H9 (cell line): ENCODE measurements at regions not wholly inside any gene's neighbourhood (a gene's known extent, or its start where the extent isn't known, plus 50 kb on each side); places are given as distances from the start of the nearest gene placed in this dataset.

Experiments
- DNase-seq: peaks from one replicate; pipeline ENCODE4 v3.0.0-alpha.2; 2017
- H2AFZ ChIP-seq: one replicate; pipeline ENCODE4 v1.6.1; 2013; ENCODE audit warnings: mild to moderate bottlenecking, low read length, control low read depth, moderate library complexity
- H2AK5ac ChIP-seq: 2 replicates; pipeline ENCODE4 v1.6.1; 2013; ENCODE audit warnings: low read length, control low read depth, mixed read lengths; ENCODE audit not compliant: insufficient read length
- H2BK120ac ChIP-seq: one replicate; pipeline ENCODE4 v1.6.1; 2013; ENCODE audit warnings: low read depth, mild to moderate bottlenecking, low read length, control low read depth, inconsistent platforms; ENCODE audit not compliant: poor library complexity, severe bottlenecking
- H2BK12ac ChIP-seq: 2 replicates; pipeline ENCODE4 v1.6.1; 2013; ENCODE audit warnings: low read length, control low read depth, mixed read lengths, low read depth; ENCODE audit not compliant: insufficient read length
- H2BK15ac ChIP-seq: 2 replicates; pipeline ENCODE4 v1.6.1; 2013; ENCODE audit warnings: low read depth, low read length, control low read depth
- H2BK20ac ChIP-seq: one replicate; pipeline ENCODE4 v1.6.1; 2013; ENCODE audit warnings: low read depth, mild to moderate bottlenecking, low read length, control low read depth, inconsistent platforms; ENCODE audit not compliant: poor library complexity, severe bottlenecking
- H2BK5ac ChIP-seq: 2 replicates; pipeline ENCODE4 v1.6.1; 2013; ENCODE audit warnings: low read length, control low read depth, mixed read lengths; ENCODE audit not compliant: insufficient read length
- H3K14ac ChIP-seq: 2 replicates; pipeline ENCODE4 v1.6.1; 2013; ENCODE audit warnings: low read length, control low read depth; ENCODE audit not compliant: insufficient read depth
- H3K18ac ChIP-seq: 2 replicates; pipeline ENCODE4 v1.6.1; 2013; ENCODE audit warnings: low read depth, mild to moderate bottlenecking, mixed read lengths, low read length, control low read depth; ENCODE audit not compliant: insufficient read length
- H3K23ac ChIP-seq: 2 replicates; pipeline ENCODE4 v1.6.1; 2013; ENCODE audit warnings: low read length, control low read depth, mixed read lengths, low read depth; ENCODE audit not compliant: insufficient read length
- H3K23me2 ChIP-seq: 2 replicates; pipeline ENCODE4 v1.6.1; 2013; ENCODE audit warnings: low read depth, mild to moderate bottlenecking, mixed read lengths, low read length, control low read depth; ENCODE audit not compliant: insufficient read length, poor library complexity, severe bottlenecking
- H3K27ac ChIP-seq: 2 replicates; pipeline ENCODE4 v1.5.1; 2013; ENCODE audit warnings: low read length, control low read depth, mixed read lengths, low read depth; ENCODE audit not compliant: insufficient read length
- H3K27me3 ChIP-seq: 2 replicates; pipeline ENCODE4 v1.6.1; 2013; ENCODE audit warnings: low read length, control low read depth, inconsistent platforms; ENCODE audit not compliant: insufficient read depth
- H3K4ac ChIP-seq: 2 replicates; pipeline ENCODE4 v1.6.1; 2013; ENCODE audit warnings: low read depth, mild to moderate bottlenecking, control low read depth, inconsistent platforms, low read length, moderate library complexity
- H3K4me1 ChIP-seq: 2 replicates; pipeline ENCODE4 v1.6.1; 2013; ENCODE audit warnings: low read length, control low read depth, inconsistent platforms; ENCODE audit not compliant: insufficient read depth
- H3K4me2 ChIP-seq: 2 replicates; pipeline ENCODE4 v1.6.1; 2013; ENCODE audit warnings: low read length, control low read depth, mixed read lengths; ENCODE audit not compliant: insufficient read length, insufficient read depth
- H3K56ac ChIP-seq: 2 replicates; pipeline ENCODE4 v1.6.1; 2013; ENCODE audit warnings: low read depth, mild to moderate bottlenecking, mixed read lengths, low read length, control low read depth; ENCODE audit not compliant: insufficient read length
- H3K79me1 ChIP-seq: 2 replicates; pipeline ENCODE4 v1.6.1; 2013; ENCODE audit warnings: low read depth, mild to moderate bottlenecking, moderate library complexity, low read length, control low read depth, inconsistent platforms; ENCODE audit not compliant: insufficient read depth, poor library complexity, severe bottlenecking
- H3K79me2 ChIP-seq: 2 replicates; pipeline ENCODE4 v1.6.1; 2013; ENCODE audit warnings: low read length, control low read depth, inconsistent platforms; ENCODE audit not compliant: insufficient read depth
- H3K9ac ChIP-seq: 2 replicates; pipeline ENCODE4 v1.6.1; 2013; ENCODE audit warnings: low read length, control low read depth, mixed read lengths; ENCODE audit not compliant: insufficient read length; ENCODE audit errors: extremely low read depth
- H3K9me3 ChIP-seq: one replicate; pipeline ENCODE4 v1.6.1; 2013; ENCODE audit warnings: low read depth, low read length, inconsistent platforms; ENCODE audit not compliant: control insufficient read depth
- H3T11ph ChIP-seq: one replicate; pipeline ENCODE4 v1.6.1; 2013; ENCODE audit warnings: mild to moderate bottlenecking, low read length, control low read depth, inconsistent platforms
- H4K20me1 ChIP-seq: one replicate; pipeline ENCODE4 v1.6.1; 2013; ENCODE audit not compliant: control insufficient read depth, insufficient read length, insufficient read depth
- H4K5ac ChIP-seq: 2 replicates; pipeline ENCODE4 v1.6.1; 2013; ENCODE audit warnings: low read depth, mild to moderate bottlenecking, mixed read lengths, low read length, control low read depth; ENCODE audit not compliant: insufficient read length
- H4K8ac ChIP-seq: replicated peaks from 2 replicates; pipeline ENCODE4 v1.6.1; 2013; ENCODE audit warnings: low read length, control low read depth, mixed read lengths, low read depth; ENCODE audit not compliant: insufficient read length
- H4K91ac ChIP-seq: 2 replicates; pipeline ENCODE4 v1.6.1; 2013; ENCODE audit warnings: low read depth, mild to moderate bottlenecking, moderate library complexity, mixed read lengths, low read length, control low read depth; ENCODE audit not compliant: insufficient read length
- H3K27ac Mint-ChIP-seq, 3 experiments: 2 replicates in 2 of 3; 3 replicates in 1 of 3; pipeline ENCODE4 v1.8.0; 2020 to 2021; ENCODE audit warnings: mixed read lengths in 3 of 3, mild to moderate bottlenecking in 1 of 3, moderate library complexity in 1 of 3
- H3K27me3 Mint-ChIP-seq: 2 replicates; pipeline ENCODE4 v1.8.0; 2021; ENCODE audit warnings: low read depth, mild to moderate bottlenecking, moderate library complexity, mixed read lengths
- H3K36me3 Mint-ChIP-seq, 3 experiments: 2 replicates in 2 of 3; 3 replicates in 1 of 3; pipeline ENCODE4 v1.8.0; 2020 to 2021; ENCODE audit warnings: low read depth in 3 of 3, mixed read lengths in 3 of 3; ENCODE audit not compliant: insufficient read depth in 1 of 3
- H3K4me1 Mint-ChIP-seq, 2 experiments: 2 replicates each; pipeline ENCODE4 v1.8.0; 2020; ENCODE audit warnings: mixed read lengths in 2 of 2
- H3K4me3 Mint-ChIP-seq, 2 experiments: 2 replicates in 1 of 2; 3 replicates in 1 of 2; pipeline ENCODE4 v1.8.0; 2020 to 2021; ENCODE audit warnings: mild to moderate bottlenecking in 2 of 2, mixed read lengths in 2 of 2, moderate library complexity in 1 of 2
- H3K9me3 Mint-ChIP-seq, 2 experiments: 2 replicates in 1 of 2; 3 replicates in 1 of 2; pipeline ENCODE4 v1.8.0; 2020; ENCODE audit warnings: mild to moderate bottlenecking in 2 of 2, mixed read lengths in 2 of 2, moderate library complexity in 1 of 2
- WGBS: extraction: QIAGEN DNeasy Blood & Tissue Kit; methylation state at CpG from one replicate; pipeline ENCODE4 v1.1.7; 2013; ENCODE audit warnings: missing lambda C conversion rate, low lambda C conversion rate, mixed read lengths; ENCODE audit not compliant: insufficient read length; ENCODE audit errors: extremely low coverage; 5-methylcytosine and 5-hydroxymethylcytosine counted together
- TF ChIP-seq, protein P1 (sequence below): fragments of 200-600 bp; sonication (generic); conservative IDR thresholded peaks from 3 replicates; pipeline ENCODE4 v1.8.0; 2021; ENCODE audit warnings: antibody characterized with exemption, mild to moderate bottlenecking

DNA sequence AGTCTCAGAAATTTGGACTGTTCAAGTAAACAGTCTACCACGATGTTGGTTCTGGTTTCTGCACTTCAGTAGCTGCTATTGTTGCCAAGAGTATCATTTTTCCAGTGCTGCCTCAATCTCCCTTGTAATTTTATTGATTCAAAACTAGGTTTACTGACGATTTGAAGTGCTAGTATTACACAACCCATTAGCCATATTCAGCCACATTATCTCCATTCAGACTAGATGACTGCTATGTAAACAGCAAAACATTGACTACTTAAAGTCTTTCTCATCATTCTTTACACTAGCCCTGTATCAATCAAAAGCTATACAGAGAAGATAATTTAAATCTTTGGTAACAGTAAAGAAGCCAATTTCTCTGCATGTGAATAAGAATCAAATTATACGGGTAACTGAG is 102.0 kb upstream of the TSLP start:
- TF ChIP-seq, protein P1, sequence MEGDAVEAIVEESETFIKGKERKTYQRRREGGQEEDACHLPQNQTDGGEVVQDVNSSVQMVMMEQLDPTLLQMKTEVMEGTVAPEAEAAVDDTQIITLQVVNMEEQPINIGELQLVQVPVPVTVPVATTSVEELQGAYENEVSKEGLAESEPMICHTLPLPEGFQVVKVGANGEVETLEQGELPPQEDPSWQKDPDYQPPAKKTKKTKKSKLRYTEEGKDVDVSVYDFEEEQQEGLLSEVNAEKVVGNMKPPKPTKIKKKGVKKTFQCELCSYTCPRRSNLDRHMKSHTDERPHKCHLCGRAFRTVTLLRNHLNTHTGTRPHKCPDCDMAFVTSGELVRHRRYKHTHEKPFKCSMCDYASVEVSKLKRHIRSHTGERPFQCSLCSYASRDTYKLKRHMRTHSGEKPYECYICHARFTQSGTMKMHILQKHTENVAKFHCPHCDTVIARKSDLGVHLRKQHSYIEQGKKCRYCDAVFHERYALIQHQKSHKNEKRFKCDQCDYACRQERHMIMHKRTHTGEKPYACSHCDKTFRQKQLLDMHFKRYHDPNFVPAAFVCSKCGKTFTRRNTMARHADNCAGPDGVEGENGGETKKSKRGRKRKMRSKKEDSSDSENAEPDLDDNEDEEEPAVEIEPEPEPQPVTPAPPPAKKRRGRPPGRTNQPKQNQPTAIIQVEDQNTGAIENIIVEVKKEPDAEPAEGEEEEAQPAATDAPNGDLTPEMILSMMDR, result no peak
- Histone ChIP-seq H3K4ac (no peak overlapping the region), H3K14ac (no peak overlapping the region), H3K23me2 (no peaks in the 10 kb centered on the region), H3K27ac (no peak overlapping the region), H3K18ac (no peak overlapping the region), H2AK5ac (no peak overlapping the region), H2BK5ac (no peak overlapping the region), H4K91ac (no peak overlapping the region), H4K5ac (no peak overlapping the region), H2BK12ac (no peak overlapping the region), H2BK15ac (no peak overlapping the region), H4K8ac (no peak overlapping the region), H3K27me3 (no peaks in the 10 kb centered on the region), H3T11ph (no peak overlapping the region), H2BK120ac (no peak overlapping the region), H3K4me2 (no peak overlapping the region), H3K56ac (no peak overlapping the region), H3K9ac (no peak overlapping the region), H3K4me1 (no peaks in the 10 kb centered on the region), H3K79me1 (no peaks in the 10 kb centered on the region), H3K79me2 (no peaks in the 10 kb centered on the region), H2BK20ac (no peak overlapping the region), H3K9me3 (no peaks in the 10 kb centered on the region), H4K20me1 (no peaks in the 10 kb centered on the region), H2AFZ (no peak overlapping the region), H3K23ac (no peak overlapping the region)
- Mint-ChIP-seq H3K36me3 (no peaks in the 10 kb centered on the region), H3K27me3 (no peaks in the 10 kb centered on the region), H3K9me3 (no peaks in the 10 kb centered on the region), H3K4me1 (peaks cover 3 to 4% of the 10 kb centered on the region in 2 experiments), H3K27ac (no peak overlapping the region), H3K4me3 (no peak overlapping the region)
- no CpG with 5 or more reads among the region's 3 CpGs for WGBS
- no peak for DNase-seq
